GM23338 (cell line): ENCODE measurements at regions not wholly inside any gene's neighbourhood (a gene's known extent, or its start where the extent isn't known, plus 50 kb on each side); places are given as distances from the start of the nearest gene placed in this dataset.

ENCODE experiments used
- ATAC-seq: fragments of 200-7000 bp; cut with Tn5 transposase; 3 replicates; pipeline ENCODE4 v1.9.1; 2020
- DNase-seq: peaks from one replicate; pipeline ENCODE4 v3.0.0-alpha.2; 2015; ENCODE audit warnings: low spot score
- H2AFZ ChIP-seq: fragments of 200-600 bp; sonication (generic); 2 replicates; pipeline ENCODE4 v1.8.0; 2016; ENCODE audit warnings: antibody characterized with exemption, mild to moderate bottlenecking, moderate library complexity
- H3F3A ChIP-seq: fragments of 200-600 bp; sonication (generic); replicated peaks from 2 replicates; pipeline ENCODE4 v1.8.0; 2017; ENCODE audit warnings: antibody characterized with exemption, mixed run types, low read depth
- H3K27ac ChIP-seq: fragments of 200-600 bp; sonication (generic); 2 replicates; pipeline ENCODE4 v1.6.1; 2016; ENCODE audit warnings: low read depth
- H3K27me3 ChIP-seq: fragments of 200-600 bp; sonication (generic); 2 replicates; pipeline ENCODE4 v1.8.0; 2016; ENCODE audit warnings: mild to moderate bottlenecking, mixed run types, moderate library complexity; ENCODE audit not compliant: insufficient read depth
- H3K36me3 ChIP-seq: fragments of 200-600 bp; sonication (generic); 2 replicates; pipeline ENCODE4 v1.8.0; 2016; ENCODE audit warnings: mild to moderate bottlenecking; ENCODE audit not compliant: insufficient read depth
- H3K4me1 ChIP-seq: fragments of 200-600 bp; sonication (generic); 2 replicates; pipeline ENCODE4 v1.8.0; 2016; ENCODE audit warnings: mild to moderate bottlenecking, moderate library complexity; ENCODE audit not compliant: insufficient read depth
- H3K4me2 ChIP-seq: fragments of 200-600 bp; sonication (generic); 2 replicates; pipeline ENCODE4 v1.7.1; 2017; ENCODE audit warnings: mixed run types
- H3K4me3 ChIP-seq: fragments of 200-600 bp; sonication (generic); 2 replicates; pipeline ENCODE4 v1.6.1; 2016; ENCODE audit warnings: mixed run types
- H3K79me2 ChIP-seq: fragments of 200-600 bp; sonication (generic); replicated peaks from 2 replicates; pipeline ENCODE4 v1.8.0; 2017; ENCODE audit warnings: mild to moderate bottlenecking; ENCODE audit not compliant: insufficient read depth
- H3K9me2 ChIP-seq: fragments of 200-600 bp; sonication (generic); 2 replicates; pipeline ENCODE4 v1.8.0; 2017; ENCODE audit not compliant: insufficient read depth
- H4K20me1 ChIP-seq: fragments of 200-600 bp; sonication (generic); replicated peaks from 2 replicates; pipeline ENCODE4 v1.8.0; 2017; ENCODE audit warnings: mild to moderate bottlenecking; ENCODE audit not compliant: insufficient read depth
- H3K27ac Mint-ChIP-seq: 2 replicates; pipeline ENCODE4 v1.8.0; 2020; ENCODE audit warnings: inconsistent platforms, mild to moderate bottlenecking, moderate library complexity, mixed read lengths
- H3K27me3 Mint-ChIP-seq: 3 replicates; pipeline ENCODE4 v1.8.0; 2022; ENCODE audit warnings: low read depth, mild to moderate bottlenecking, moderate library complexity, mixed read lengths, inconsistent platforms; ENCODE audit not compliant: insufficient read depth, poor library complexity
- H3K36me3 Mint-ChIP-seq: 3 replicates; pipeline ENCODE4 v1.8.0; 2021; ENCODE audit warnings: low read depth, mild to moderate bottlenecking, inconsistent platforms, moderate library complexity, mixed read lengths
- H3K4me1 Mint-ChIP-seq: 3 replicates; pipeline ENCODE4 v1.8.0; 2020; ENCODE audit warnings: mild to moderate bottlenecking, inconsistent platforms, mixed read lengths
- H3K4me3 Mint-ChIP-seq: 3 replicates; pipeline ENCODE4 v1.8.0; 2021; ENCODE audit warnings: moderate library complexity, mild to moderate bottlenecking, inconsistent platforms, mixed read lengths
- H3K9me3 Mint-ChIP-seq: 3 replicates; pipeline ENCODE4 v1.8.0; 2020; ENCODE audit warnings: moderate library complexity, mild to moderate bottlenecking, inconsistent platforms, mixed read lengths
- EZH2 ChIP-seq: fragments of 200-600 bp; sonication (generic); IDR thresholded peaks from one replicate; pipeline ENCODE4 v1.8.0; 2017; ENCODE audit warnings: antibody characterized with exemption, mild to moderate bottlenecking, low read depth; ENCODE audit not compliant: unreplicated experiment
- POLR2AphosphoS5 ChIP-seq: IDR thresholded peaks from 2 replicates; pipeline ENCODE4 v1.6.1; 2016; ENCODE audit warnings: antibody characterized with exemption, low read depth
- ZNF114 ChIP-seq: fragments of 250-450 bp; sonication (Bioruptor Pico); IDR thresholded peaks from 2 replicates; pipeline ENCODE4 v1.5.0; 2020; ENCODE audit warnings: mild to moderate bottlenecking, moderate library complexity
- ZNF331 ChIP-seq: fragments of 250-450 bp; sonication (Bioruptor Pico); IDR thresholded peaks from 2 replicates; pipeline ENCODE4 v1.5.0; 2020; ENCODE audit warnings: low read depth, mild to moderate bottlenecking, moderate library complexity
- TF ChIP-seq, protein P1 (sequence below): fragments of 250-450 bp; sonication (Bioruptor Pico); IDR thresholded peaks from 2 replicates; pipeline ENCODE4 v1.5.0; 2020; ENCODE audit warnings: mild to moderate bottlenecking, moderate library complexity
- TF ChIP-seq, protein P2 (sequence below), 2 experiments: fragments of 200-600 bp in 1 of 2; sonication (generic) in 1 of 2; conservative IDR thresholded peaks; 2 replicates each; pipeline versions ENCODE4 v1.5.1 to v1.6.1; 2016 to 2017; ENCODE audit warnings: antibody characterized with exemption in 2 of 2, low read depth in 2 of 2, mild to moderate bottlenecking in 2 of 2, moderate library complexity in 1 of 2

DNA sequence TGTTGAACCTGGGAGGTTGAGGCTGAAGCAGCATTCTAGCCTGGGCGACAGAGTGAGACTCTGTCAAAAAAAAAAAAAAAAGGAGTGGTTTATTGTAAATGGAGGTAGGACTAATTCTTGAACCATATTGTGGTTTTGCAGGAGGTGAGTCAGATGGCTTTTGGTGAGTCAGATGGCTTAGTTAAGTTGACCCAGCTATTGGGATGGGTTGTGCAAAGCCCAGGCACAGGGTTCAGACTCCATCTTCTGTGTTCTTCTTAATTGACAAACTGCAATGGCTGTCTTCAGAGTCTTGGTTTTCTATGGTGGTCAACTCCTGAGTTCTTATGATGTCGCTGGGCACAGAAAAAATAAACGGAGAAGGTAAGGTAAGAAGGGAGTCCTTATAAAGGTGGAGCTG, 182.7 kb downstream of the ADAMTS15 start:
- Histone ChIP-seq H3F3A (no peaks in the 10 kb centered on the region), H4K20me1 (no peaks in the 10 kb centered on the region), H3K36me3 (no peaks in the 10 kb centered on the region), H2AFZ (no peak overlapping the region), H3K4me2 (no peak overlapping the region), H3K79me2 (no peaks in the 10 kb centered on the region), H3K27ac (no peak overlapping the region), H3K9me2 (peaks cover 3% of the 10 kb centered on the region; the same call in 1 of the 2 replicates), H3K4me1 (no peaks in the 10 kb centered on the region), H3K27me3 (no peaks in the 10 kb centered on the region), H3K4me3 (no peak overlapping the region)
- Mint-ChIP-seq H3K4me3 (no peak overlapping the region), H3K27me3 (peaks cover 6% of the 10 kb centered on the region), H3K4me1 (0 out of 3 replicates have a peak, but pooled peaks cover 3% of the 10 kb centered on the region), H3K9me3 (no peaks in the 10 kb centered on the region), H3K36me3 (no peaks in the 10 kb centered on the region), H3K27ac (no peak overlapping the region)
- TF ChIP-seq EZH2 (no peak), ZNF114 (CRISPR knock-in tag) (no peak), POLR2AphosphoS5 (no peak), ZNF331 (CRISPR knock-in tag) (no peak)
- TF ChIP-seq, protein P1, sequence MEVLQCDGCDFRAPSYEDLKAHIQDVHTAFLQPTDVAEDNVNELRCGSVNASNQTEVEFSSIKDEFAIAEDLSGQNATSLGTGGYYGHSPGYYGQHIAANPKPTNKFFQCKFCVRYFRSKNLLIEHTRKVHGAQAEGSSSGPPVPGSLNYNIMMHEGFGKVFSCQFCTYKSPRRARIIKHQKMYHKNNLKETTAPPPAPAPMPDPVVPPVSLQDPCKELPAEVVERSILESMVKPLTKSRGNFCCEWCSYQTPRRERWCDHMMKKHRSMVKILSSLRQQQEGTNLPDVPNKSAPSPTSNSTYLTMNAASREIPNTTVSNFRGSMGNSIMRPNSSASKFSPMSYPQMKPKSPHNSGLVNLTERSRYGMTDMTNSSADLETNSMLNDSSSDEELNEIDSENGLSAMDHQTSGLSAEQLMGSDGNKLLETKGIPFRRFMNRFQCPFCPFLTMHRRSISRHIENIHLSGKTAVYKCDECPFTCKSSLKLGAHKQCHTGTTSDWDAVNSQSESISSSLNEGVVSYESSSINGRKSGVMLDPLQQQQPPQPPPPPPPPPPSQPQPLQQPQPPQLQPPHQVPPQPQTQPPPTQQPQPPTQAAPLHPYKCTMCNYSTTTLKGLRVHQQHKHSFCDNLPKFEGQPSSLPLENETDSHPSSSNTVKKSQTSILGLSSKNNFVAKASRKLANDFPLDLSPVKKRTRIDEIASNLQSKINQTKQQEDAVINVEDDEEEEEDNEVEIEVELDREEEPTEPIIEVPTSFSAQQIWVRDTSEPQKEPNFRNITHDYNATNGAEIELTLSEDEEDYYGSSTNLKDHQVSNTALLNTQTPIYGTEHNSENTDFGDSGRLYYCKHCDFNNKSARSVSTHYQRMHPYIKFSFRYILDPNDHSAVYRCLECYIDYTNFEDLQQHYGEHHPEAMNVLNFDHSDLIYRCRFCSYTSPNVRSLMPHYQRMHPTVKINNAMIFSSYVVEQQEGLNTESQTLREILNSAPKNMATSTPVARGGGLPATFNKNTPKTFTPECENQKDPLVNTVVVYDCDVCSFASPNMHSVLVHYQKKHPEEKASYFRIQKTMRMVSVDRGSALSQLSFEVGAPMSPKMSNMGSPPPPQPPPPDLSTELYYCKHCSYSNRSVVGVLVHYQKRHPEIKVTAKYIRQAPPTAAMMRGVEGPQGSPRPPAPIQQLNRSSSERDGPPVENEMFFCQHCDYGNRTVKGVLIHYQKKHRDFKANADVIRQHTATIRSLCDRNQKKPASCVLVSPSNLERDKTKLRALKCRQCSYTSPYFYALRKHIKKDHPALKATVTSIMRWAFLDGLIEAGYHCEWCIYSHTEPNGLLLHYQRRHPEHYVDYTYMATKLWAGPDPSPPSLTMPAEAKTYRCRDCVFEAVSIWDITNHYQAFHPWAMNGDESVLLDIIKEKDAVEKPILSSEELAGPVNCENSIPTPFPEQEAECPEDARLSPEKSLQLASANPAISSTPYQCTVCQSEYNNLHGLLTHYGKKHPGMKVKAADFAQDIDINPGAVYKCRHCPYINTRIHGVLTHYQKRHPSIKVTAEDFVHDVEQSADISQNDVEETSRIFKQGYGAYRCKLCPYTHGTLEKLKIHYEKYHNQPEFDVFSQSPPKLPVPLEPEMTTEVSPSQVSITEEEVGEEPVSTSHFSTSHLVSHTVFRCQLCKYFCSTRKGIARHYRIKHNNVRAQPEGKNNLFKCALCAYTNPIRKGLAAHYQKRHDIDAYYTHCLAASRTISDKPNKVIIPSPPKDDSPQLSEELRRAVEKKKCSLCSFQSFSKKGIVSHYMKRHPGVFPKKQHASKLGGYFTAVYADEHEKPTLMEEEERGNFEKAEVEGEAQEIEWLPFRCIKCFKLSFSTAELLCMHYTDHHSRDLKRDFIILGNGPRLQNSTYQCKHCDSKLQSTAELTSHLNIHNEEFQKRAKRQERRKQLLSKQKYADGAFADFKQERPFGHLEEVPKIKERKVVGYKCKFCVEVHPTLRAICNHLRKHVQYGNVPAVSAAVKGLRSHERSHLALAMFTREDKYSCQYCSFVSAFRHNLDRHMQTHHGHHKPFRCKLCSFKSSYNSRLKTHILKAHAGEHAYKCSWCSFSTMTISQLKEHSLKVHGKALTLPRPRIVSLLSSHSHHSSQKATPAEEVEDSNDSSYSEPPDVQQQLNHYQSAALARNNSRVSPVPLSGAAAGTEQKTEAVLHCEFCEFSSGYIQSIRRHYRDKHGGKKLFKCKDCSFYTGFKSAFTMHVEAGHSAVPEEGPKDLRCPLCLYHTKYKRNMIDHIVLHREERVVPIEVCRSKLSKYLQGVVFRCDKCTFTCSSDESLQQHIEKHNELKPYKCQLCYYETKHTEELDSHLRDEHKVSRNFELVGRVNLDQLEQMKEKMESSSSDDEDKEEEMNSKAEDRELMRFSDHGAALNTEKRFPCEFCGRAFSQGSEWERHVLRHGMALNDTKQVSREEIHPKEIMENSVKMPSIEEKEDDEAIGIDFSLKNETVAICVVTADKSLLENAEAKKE: no peak
- TF ChIP-seq, protein P2, sequence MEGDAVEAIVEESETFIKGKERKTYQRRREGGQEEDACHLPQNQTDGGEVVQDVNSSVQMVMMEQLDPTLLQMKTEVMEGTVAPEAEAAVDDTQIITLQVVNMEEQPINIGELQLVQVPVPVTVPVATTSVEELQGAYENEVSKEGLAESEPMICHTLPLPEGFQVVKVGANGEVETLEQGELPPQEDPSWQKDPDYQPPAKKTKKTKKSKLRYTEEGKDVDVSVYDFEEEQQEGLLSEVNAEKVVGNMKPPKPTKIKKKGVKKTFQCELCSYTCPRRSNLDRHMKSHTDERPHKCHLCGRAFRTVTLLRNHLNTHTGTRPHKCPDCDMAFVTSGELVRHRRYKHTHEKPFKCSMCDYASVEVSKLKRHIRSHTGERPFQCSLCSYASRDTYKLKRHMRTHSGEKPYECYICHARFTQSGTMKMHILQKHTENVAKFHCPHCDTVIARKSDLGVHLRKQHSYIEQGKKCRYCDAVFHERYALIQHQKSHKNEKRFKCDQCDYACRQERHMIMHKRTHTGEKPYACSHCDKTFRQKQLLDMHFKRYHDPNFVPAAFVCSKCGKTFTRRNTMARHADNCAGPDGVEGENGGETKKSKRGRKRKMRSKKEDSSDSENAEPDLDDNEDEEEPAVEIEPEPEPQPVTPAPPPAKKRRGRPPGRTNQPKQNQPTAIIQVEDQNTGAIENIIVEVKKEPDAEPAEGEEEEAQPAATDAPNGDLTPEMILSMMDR (conservative IDR thresholded peaks at IDR 0.05; ENCODE audit: low read depth in 2 of 2): no peak
- no peak for DNase-seq
- ATAC-seq: no peak
